Upper lobe of left lung (tissue), 6 donors: ENCODE measurements at regions not wholly inside any gene's neighbourhood (a gene's known extent, or its start where the extent isn't known, plus 50 kb on each side); places are given as distances from the start of the nearest gene placed in this dataset.

Experiments
- ATAC-seq, 2 donors: fragments of 200-7000 bp; cut with Tn5 transposase; one replicate each; pipeline ENCODE4 v1.9.1; 2022; ENCODE audit warnings: mild to moderate bottlenecking in 2 of 2, moderate library complexity in 2 of 2; ENCODE audit not compliant: low FRiP score in 2 of 2
- DNase-seq, 2 donors: peaks; one replicate each; pipeline ENCODE4 v3.0.0-alpha.2; 2019 to 2020
- H3K27ac ChIP-seq, 4 donors: fragments of 200-600 bp; sonication (generic); one replicate each; pipeline ENCODE4 v1.5.1; 2016 to 2019
- H3K27me3 ChIP-seq, 4 donors: fragments of 200-600 bp; sonication (generic); one replicate each; pipeline ENCODE4 v1.5.1; 2017 to 2019
- H3K36me3 ChIP-seq, 4 donors: fragments of 200-600 bp; sonication (generic); one replicate each; pipeline ENCODE4 v1.5.1; 2016 to 2019
- H3K4me1 ChIP-seq, 4 donors: fragments of 200-600 bp; sonication (generic); one replicate each; pipeline ENCODE4 v1.5.1; 2018 to 2019
- H3K4me3 ChIP-seq, 4 donors: fragments of 200-600 bp; sonication (generic); one replicate each; pipeline ENCODE4 v1.5.1; 2017 to 2019; ENCODE audit warnings: mild to moderate bottlenecking in 2 of 4, moderate library complexity in 1 of 4
- H3K9me3 ChIP-seq, 4 donors: fragments of 200-600 bp; sonication (generic); one replicate each; pipeline ENCODE4 v1.5.1; 2018 to 2019
- CTCF ChIP-seq, 6 experiments: fragments of 450-650 bp in 4 of 6; fragments of 200-600 bp in 2 of 6; sonication (generic) in 2 of 6; IDR thresholded peaks; one replicate each; pipeline ENCODE4 v1.5.1; 2016 to 2019; ENCODE audit warnings: antibody characterized with exemption in 6 of 6
- EP300 ChIP-seq, 4 donors: sonication (generic); formaldehyde crosslinking; IDR thresholded peaks; one replicate each; pipeline ENCODE4 v1.5.1; 2017; ENCODE audit warnings: antibody characterized with exemption in 4 of 4, control low read depth in 2 of 4
- POLR2A ChIP-seq, 4 donors: fragments of 450-650 bp; IDR thresholded peaks; one replicate each; pipeline ENCODE4 v1.5.1; 2016 to 2017; ENCODE audit warnings: antibody characterized with exemption in 4 of 4, mild to moderate bottlenecking in 2 of 4
- POLR2AphosphoS5 ChIP-seq, 2 donors: sonication (generic); formaldehyde crosslinking; IDR thresholded peaks; one replicate each; pipeline ENCODE4 v1.5.1; 2017; ENCODE audit warnings: antibody characterized with exemption in 2 of 2
- WGBS, 2 donors: methylation state at CpG; one replicate each; pipeline ENCODE4 v1.1.5; 2017 to 2018; 5-methylcytosine and 5-hydroxymethylcytosine counted together
- donor health status: DM: no; HTN: no; CAD: no; lungs with moderate emphysema.
- donor health status: DM: no; HTN: yes; CAD: no; lungs with severe emphysema.

- H3K4me3 ChIP-seq: no peak overlapping the region
- H3K27me3 ChIP-seq: no peaks in the 10 kb centered on the region
- H3K9me3 ChIP-seq: no peaks in the 10 kb centered on the region
- WGBS, 2 donors: 92 to 94% methylated on average over 6 to 7 of the region's 7 CpGs
- DNase-seq: no peak
- ATAC-seq: no peak
- H3K36me3 ChIP-seq: no peaks in the 10 kb centered on the region
- peaks cover 0 to 8% (median 5%) of the 10 kb centered on the region in 4 donors for H3K4me1 ChIP-seq
- no peak for TF ChIP-seq POLR2AphosphoS5 (IDR thresholded peaks at IDR 0.05)
- no peak for TF ChIP-seq CTCF (IDR thresholded peaks at IDR 0.05)
- TF ChIP-seq POLR2A (IDR thresholded peaks at IDR 0.05): no peak
- no peak for TF ChIP-seq EP300 (IDR thresholded peaks at IDR 0.05)
- H3K27ac ChIP-seq: peak overlapping the region in 1 of 4 donors; percentile 86
These were observed 265.0 kb upstream of the FOXF1 start for GRCh38 chr16:86245351-86245750.

DNA sequence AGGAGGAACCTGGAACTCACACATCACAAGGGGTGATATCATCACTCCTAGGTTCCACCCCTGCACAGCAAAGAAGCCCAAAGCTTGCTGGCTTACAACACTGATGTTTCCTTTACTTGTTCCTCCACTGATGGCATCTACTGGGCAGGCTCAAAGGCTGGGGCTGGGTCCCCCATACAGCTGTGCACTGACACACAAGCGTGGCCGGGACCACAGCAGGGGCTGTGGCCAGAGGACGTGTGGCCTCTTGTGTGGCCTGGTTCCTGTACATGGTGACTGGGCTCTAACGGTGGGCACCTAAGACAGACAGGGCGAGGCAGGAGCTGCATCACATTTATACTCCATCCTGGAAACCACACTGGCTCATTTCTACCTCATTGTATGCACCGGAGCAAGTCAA lies 264.4 kb upstream of the FOXF1 start:
- peak overlapping the region in 1 of 4 donors; percentile 86 for H3K27ac ChIP-seq
- peaks cover 0 to 8% (median 5%) of the 10 kb centered on the region in 4 donors for H3K4me1 ChIP-seq
- no peaks in the 10 kb centered on the region for H3K36me3 ChIP-seq
- TF ChIP-seq CTCF (IDR thresholded peaks at IDR 0.05) (no peak), EP300 (IDR thresholded peaks at IDR 0.05) (no peak)
- no peak for ATAC-seq
- WGBS, 2 donors: 76 to 93% methylated on average over 2 to 6 of the region's 6 CpGs
- H3K9me3 ChIP-seq: no peaks in the 10 kb centered on the region
- no peaks in the 10 kb centered on the region for H3K27me3 ChIP-seq
- no peak for DNase-seq
- H3K4me3 ChIP-seq: no peak overlapping the region

GRCh38 chr16:86248310-86248905 lies 261.9 kb upstream of the FOXF1 start:
- TF ChIP-seq EP300 (IDR thresholded peaks at IDR 0.05) (no peak), POLR2A (IDR thresholded peaks at IDR 0.05) (no peak), POLR2AphosphoS5 (IDR thresholded peaks at IDR 0.05) (no peak), CTCF (IDR thresholded peaks at IDR 0.05) (no peak)
- H3K27me3 ChIP-seq: no peaks in the 10 kb centered on the region

DNA sequence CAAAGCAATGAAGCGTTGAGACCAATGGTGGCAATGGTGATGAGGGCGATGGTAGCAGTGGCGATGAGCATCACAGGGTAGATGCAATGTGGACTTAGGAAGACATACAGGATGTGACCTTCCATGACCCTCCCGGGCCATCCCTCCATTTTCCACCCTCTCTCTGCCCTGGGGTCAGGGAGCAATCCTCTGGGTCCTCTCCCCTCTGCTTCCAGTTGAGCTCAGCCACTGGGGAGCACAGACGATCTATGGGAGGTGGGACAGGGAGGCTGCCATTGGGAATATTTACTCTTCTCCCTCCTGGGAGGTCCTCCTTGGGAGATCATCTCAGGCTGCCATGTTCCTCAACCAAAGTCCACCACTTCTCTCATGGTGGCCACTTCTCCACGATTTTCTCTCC lies 260.7 kb upstream of the FOXF1 start:
- no peaks in the 10 kb centered on the region for H3K9me3 ChIP-seq
- no peaks in the 10 kb centered on the region for H3K36me3 ChIP-seq
- H3K27me3 ChIP-seq: no peaks in the 10 kb centered on the region
- no peaks in the 10 kb centered on the region for H3K4me1 ChIP-seq
- TF ChIP-seq EP300 (IDR thresholded peaks at IDR 0.05) (no peak), POLR2AphosphoS5 (IDR thresholded peaks at IDR 0.05) (no peak), POLR2A (IDR thresholded peaks at IDR 0.05) (no peak), CTCF (IDR thresholded peaks at IDR 0.05) (no peak)
- ATAC-seq (no peak), DNase-seq (no peak)
- 81 to 85% methylated on average over 6 of the region's 6 CpGs for WGBS, 2 donors
- H3K27ac ChIP-seq: no peak overlapping the region
- no peak overlapping the region for H3K4me3 ChIP-seq

More at GRCh38 chr16:86248310-86248905, 261.9 kb upstream of the FOXF1 start:
- ATAC-seq (peak in 1 of 2 donors; percentile 24), DNase-seq (no peak)
- WGBS, 2 donors: 80 to 82% methylated on average over 9 of the region's 9 CpGs
- Histone ChIP-seq H3K9me3 (no peaks in the 10 kb centered on the region), H3K4me3 (no peak overlapping the region), H3K27ac (no peak overlapping the region), H3K36me3 (no peaks in the 10 kb centered on the region), H3K4me1 (peaks cover 0 to 6% (median 1%) of the 10 kb centered on the region in 4 donors)

DNA sequence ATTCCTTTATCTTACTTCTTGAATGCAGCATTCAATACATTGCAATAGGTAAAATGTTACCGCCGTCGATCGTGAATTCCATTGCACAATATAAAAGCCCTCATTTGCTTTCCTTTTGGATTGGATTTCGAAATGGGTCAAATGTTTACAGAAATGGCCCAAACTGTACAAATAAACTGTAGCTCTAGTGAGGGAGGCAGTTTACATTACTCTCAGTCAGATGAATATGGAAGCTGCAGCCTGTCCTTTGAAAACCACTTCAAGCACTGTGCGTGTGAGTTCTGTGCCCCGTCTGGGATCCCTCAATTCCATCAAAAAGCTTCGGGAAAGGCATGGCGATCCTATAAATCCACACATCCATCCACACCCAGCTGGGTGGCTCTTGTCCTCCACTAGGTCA lies 258.6 kb upstream of the FOXF1 start:
- WGBS, 2 donors: 75 to 78% methylated on average over 9 of the region's 9 CpGs
- H3K27me3 ChIP-seq: no peaks in the 10 kb centered on the region
- H3K9me3 ChIP-seq: peaks cover 0 to 4% (median 0%) of the 10 kb centered on the region in 4 donors
- H3K36me3 ChIP-seq: no peaks in the 10 kb centered on the region
- no peak overlapping the region for H3K27ac ChIP-seq
- TF ChIP-seq POLR2AphosphoS5 (IDR thresholded peaks at IDR 0.05): no peak
- TF ChIP-seq POLR2A (IDR thresholded peaks at IDR 0.05): no peak
- TF ChIP-seq CTCF (IDR thresholded peaks at IDR 0.05): no peak
- no peak for TF ChIP-seq EP300 (IDR thresholded peaks at IDR 0.05)
- ATAC-seq (no peak), DNase-seq (no peak)
- H3K4me3 ChIP-seq: no peak overlapping the region
- H3K4me1 ChIP-seq: no peaks in the 10 kb centered on the region
